OCI-LY7 (cell line): ENCODE measurements at regions not wholly inside any gene's neighbourhood (a gene's known extent, or its start where the extent isn't known, plus 50 kb on each side); places are given as distances from the start of the nearest gene placed in this dataset.

Experiments
- BruUV-seq: library from RNA; stranded (reverse); fragments of 400-500 nt; replicated peaks from 2 replicates; lab custom pipeline; 2021; lab: Mats Ljungman, UMichigan
- CTCF ChIA-PET: fragments of 300-600 bp; sonication (Branson Sonifier 250); formaldehyde crosslinking; loops from one replicate; lab custom pipeline; 2022; ENCODE audit warnings: antibody characterized with exemption; ENCODE audit not compliant: unreplicated experiment; lab: Charles Lee
- POLR2A ChIA-PET: fragments of 300-600 bp; sonication (Branson Sonifier 250); formaldehyde crosslinking; loops from one replicate; lab custom pipeline; 2022; ENCODE audit warnings: antibody characterized with exemption; lab: Charles Lee
- DNase-seq: peaks from one replicate; pipeline ENCODE4 v3.0.0-alpha.2; 2015; ENCODE audit warnings: low spot score
- H2AFZ ChIP-seq: fragments of 200-600 bp; sonication (generic), shearing (Covaris generic); 2 replicates; pipeline ENCODE4 v1.6.1; 2014; ENCODE audit warnings: mild to moderate bottlenecking, antibody characterized with exemption, low read length, moderate library complexity
- H3K27ac ChIP-seq: fragments of 200-600 bp; sonication (generic); 2 replicates; pipeline ENCODE4 v1.5.1; 2014; ENCODE audit warnings: mixed run types, low read depth, mild to moderate bottlenecking, moderate library complexity, low read length, inconsistent platforms; ENCODE audit not compliant: poor library complexity, severe bottlenecking
- H3K36me3 ChIP-seq: fragments of 200-600 bp; sonication (generic); 2 replicates; pipeline ENCODE4 v1.6.1; 2014; ENCODE audit warnings: mild to moderate bottlenecking, antibody characterized with exemption, low read length, moderate library complexity, mixed read lengths; ENCODE audit not compliant: insufficient read depth
- H3K4me1 ChIP-seq: fragments of 200-600 bp; sonication (generic); 2 replicates; pipeline ENCODE4 v1.5.1; 2014; ENCODE audit warnings: mild to moderate bottlenecking, low read length; ENCODE audit not compliant: insufficient read depth, poor library complexity, severe bottlenecking
- H3K4me2 ChIP-seq: fragments of 200-600 bp; sonication (generic); 2 replicates; pipeline ENCODE4 v1.6.1; 2014; ENCODE audit warnings: mild to moderate bottlenecking, low read length
- H3K4me3 ChIP-seq: fragments of 200-600 bp; sonication (generic); 2 replicates; pipeline ENCODE4 v1.5.1; 2014; ENCODE audit warnings: mild to moderate bottlenecking, low read depth, low read length; ENCODE audit not compliant: poor library complexity, severe bottlenecking
- H3K79me2 ChIP-seq: fragments of 200-600 bp; sonication (generic); 2 replicates; pipeline ENCODE4 v1.6.1; 2016; ENCODE audit warnings: low read depth, mild to moderate bottlenecking, low read length, moderate library complexity, mixed read lengths; ENCODE audit not compliant: insufficient read depth
- H3K9me2 ChIP-seq: fragments of 200-600 bp; sonication (generic); 2 replicates; pipeline ENCODE4 v1.6.1; 2016; ENCODE audit warnings: mild to moderate bottlenecking, low read length, mixed read lengths; ENCODE audit not compliant: insufficient read depth
- H3K9me3 ChIP-seq: fragments of 200-600 bp; sonication (generic); 2 replicates; pipeline ENCODE4 v1.6.1; 2014; ENCODE audit warnings: mild to moderate bottlenecking, mixed run types, low read length, mixed read lengths
- H4K20me1 ChIP-seq: fragments of 200-600 bp; sonication (generic); 2 replicates; pipeline ENCODE4 v1.6.1; 2014; ENCODE audit warnings: mild to moderate bottlenecking, antibody characterized with exemption, low read length, moderate library complexity, mixed read lengths; ENCODE audit not compliant: insufficient read depth
- EZH2phosphoT487 ChIP-seq: fragments of 200-600 bp; sonication (generic); IDR thresholded peaks from 2 replicates; pipeline ENCODE4 v1.6.1; 2018; ENCODE audit warnings: low read depth, borderline replicate concordance, mild to moderate bottlenecking, mixed run types, antibody characterized with exemption, low read length, moderate library complexity, mixed read lengths
- intact Hi-C: fragments of 100-400 bp; cut with micrococcal nuclease; formaldehyde crosslinking; loops from one replicate; pipeline ENCODE4 v1.10.0; 2022; ENCODE audit not compliant: unreplicated experiment
- TF ChIP-seq, protein P1 (sequence below): fragments of 200-600 bp; sonication (generic); conservative IDR thresholded peaks from 2 replicates; pipeline ENCODE4 v1.5.1; 2014; ENCODE audit warnings: mild to moderate bottlenecking, antibody characterized with exemption, low read length, moderate library complexity, mixed read lengths

- H4K20me1 ChIP-seq: no peaks in the 10 kb centered on the region
- CTCF ChIA-PET: no interaction called here
- POLR2A ChIA-PET: interaction anchor here (0.5 kb wide), 1 partner anchor 164 kb away, joined by 4 read pairs; no protein-coding TSS in a partner anchor
- H3K36me3 ChIP-seq: no peaks in the 10 kb centered on the region
- no peaks in the 10 kb centered on the region for H3K4me1 ChIP-seq
- intact Hi-C loops: no loop called here
- H2AFZ ChIP-seq: no peak overlapping the region
- no TSS peak for BruUV-seq
- H3K79me2 ChIP-seq: no peaks in the 10 kb centered on the region
- H3K9me2 ChIP-seq: no peaks in the 10 kb centered on the region
- H3K4me3 ChIP-seq: no peak overlapping the region
- no peak overlapping the region for H3K4me2 ChIP-seq
- no peak for DNase-seq
- no peak for TF ChIP-seq EZH2phosphoT487
- TF ChIP-seq, protein P1, sequence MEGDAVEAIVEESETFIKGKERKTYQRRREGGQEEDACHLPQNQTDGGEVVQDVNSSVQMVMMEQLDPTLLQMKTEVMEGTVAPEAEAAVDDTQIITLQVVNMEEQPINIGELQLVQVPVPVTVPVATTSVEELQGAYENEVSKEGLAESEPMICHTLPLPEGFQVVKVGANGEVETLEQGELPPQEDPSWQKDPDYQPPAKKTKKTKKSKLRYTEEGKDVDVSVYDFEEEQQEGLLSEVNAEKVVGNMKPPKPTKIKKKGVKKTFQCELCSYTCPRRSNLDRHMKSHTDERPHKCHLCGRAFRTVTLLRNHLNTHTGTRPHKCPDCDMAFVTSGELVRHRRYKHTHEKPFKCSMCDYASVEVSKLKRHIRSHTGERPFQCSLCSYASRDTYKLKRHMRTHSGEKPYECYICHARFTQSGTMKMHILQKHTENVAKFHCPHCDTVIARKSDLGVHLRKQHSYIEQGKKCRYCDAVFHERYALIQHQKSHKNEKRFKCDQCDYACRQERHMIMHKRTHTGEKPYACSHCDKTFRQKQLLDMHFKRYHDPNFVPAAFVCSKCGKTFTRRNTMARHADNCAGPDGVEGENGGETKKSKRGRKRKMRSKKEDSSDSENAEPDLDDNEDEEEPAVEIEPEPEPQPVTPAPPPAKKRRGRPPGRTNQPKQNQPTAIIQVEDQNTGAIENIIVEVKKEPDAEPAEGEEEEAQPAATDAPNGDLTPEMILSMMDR: no peak
- H3K27ac ChIP-seq: no peak overlapping the region
- no peaks in the 10 kb centered on the region for H3K9me3 ChIP-seq
Observed at GRCh38 chr3:184450547-184450946, 70.7 kb downstream of the CHRD start.

DNA sequence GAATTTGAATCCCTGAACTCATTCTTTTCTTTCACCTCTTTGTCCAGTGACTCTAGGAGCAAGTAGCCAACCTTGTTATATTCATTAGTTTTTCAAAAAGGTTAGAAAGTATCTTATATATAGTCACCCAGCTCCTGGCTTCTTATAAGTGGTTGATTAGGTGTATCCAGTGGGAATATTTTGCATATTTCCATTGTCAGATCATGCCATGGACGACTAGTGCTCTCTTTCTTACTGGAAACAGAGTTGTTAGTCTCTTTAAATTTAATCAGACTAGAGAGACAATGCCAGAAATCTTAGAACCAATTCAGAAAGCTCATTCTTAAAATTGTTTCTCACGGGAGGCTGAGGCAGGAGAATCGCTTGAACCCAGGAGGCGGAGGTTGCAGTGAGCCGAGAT, 73.4 kb downstream of the CHRD start:
- intact Hi-C loops: no loop called here
- no peaks in the 10 kb centered on the region for H3K9me2 ChIP-seq
- no peaks in the 10 kb centered on the region for H3K36me3 ChIP-seq
- no peak overlapping the region for H3K4me3 ChIP-seq
- POLR2A ChIA-PET: interaction anchor here (0.7 kb wide), 1 partner anchor 557 kb away, joined by 3 read pairs; no protein-coding TSS in a partner anchor
- CTCF ChIA-PET: no interaction called here
- no peak overlapping the region for H3K4me2 ChIP-seq
- no peak overlapping the region for H2AFZ ChIP-seq
- H4K20me1 ChIP-seq: no peaks in the 10 kb centered on the region
- no peaks in the 10 kb centered on the region for H3K79me2 ChIP-seq
- no TSS peak for BruUV-seq
- no peak for DNase-seq
- H3K4me1 ChIP-seq: no peaks in the 10 kb centered on the region
- H3K9me3 ChIP-seq: no peaks in the 10 kb centered on the region
- H3K27ac ChIP-seq: no peak overlapping the region
- TF ChIP-seq, protein P1: no peak
- TF ChIP-seq EZH2phosphoT487: no peak

- H3K9me3 ChIP-seq: no peaks in the 10 kb centered on the region
- no peak overlapping the region for H3K4me2 ChIP-seq
- ChIA-PET CTCF (no interaction called here), POLR2A (no interaction called here)
- H3K9me2 ChIP-seq: no peaks in the 10 kb centered on the region
- no peak for TF ChIP-seq EZH2phosphoT487
- TF ChIP-seq, protein P1: no peak
- H3K4me3 ChIP-seq: no peak overlapping the region
- DNase-seq: no peak
- H3K79me2 ChIP-seq: no peaks in the 10 kb centered on the region
- no peak overlapping the region for H3K27ac ChIP-seq
- H4K20me1 ChIP-seq: no peaks in the 10 kb centered on the region
- H3K4me1 ChIP-seq: no peaks in the 10 kb centered on the region
- BruUV-seq: no TSS peak
- no peak overlapping the region for H2AFZ ChIP-seq
- intact Hi-C loops: no loop called here
- H3K36me3 ChIP-seq: no peaks in the 10 kb centered on the region
Observed at GRCh38 chr3:184455991-184456390, 76.1 kb downstream of the CHRD start.
